NB4 (cell line): ENCODE measurements at regions not wholly inside any gene's neighbourhood (a gene's known extent, or its start where the extent isn't known, plus 50 kb on each side); places are given as distances from the start of the nearest gene placed in this dataset.

ENCODE experiments used
- DNase-seq: peaks from one replicate; pipeline ENCODE4 v3.0.0; 2010; ENCODE audit warnings: low read depth
- H3K4me3 ChIP-seq: one replicate; pipeline ENCODE4 v1.5.1; 2011; ENCODE audit warnings: mild to moderate bottlenecking, low read depth, low read length, moderate library complexity
- CTCF ChIP-seq: IDR thresholded peaks from one replicate; pipeline ENCODE4 v1.5.1; 2012; ENCODE audit warnings: low read depth, low read length
- MAX ChIP-seq: IDR thresholded peaks from 2 replicates; pipeline ENCODE4 v1.6.1; 2011; ENCODE audit warnings: low read depth, low read length
- MYC ChIP-seq: IDR thresholded peaks from 2 replicates; pipeline ENCODE4 v1.6.1; 2011; ENCODE audit warnings: low read depth, low read length
- POLR2A ChIP-seq: IDR thresholded peaks from 2 replicates; pipeline ENCODE4 v1.6.1; 2011; ENCODE audit warnings: mild to moderate bottlenecking; ENCODE audit not compliant: insufficient read length; ENCODE audit errors: extremely low read depth

DNA sequence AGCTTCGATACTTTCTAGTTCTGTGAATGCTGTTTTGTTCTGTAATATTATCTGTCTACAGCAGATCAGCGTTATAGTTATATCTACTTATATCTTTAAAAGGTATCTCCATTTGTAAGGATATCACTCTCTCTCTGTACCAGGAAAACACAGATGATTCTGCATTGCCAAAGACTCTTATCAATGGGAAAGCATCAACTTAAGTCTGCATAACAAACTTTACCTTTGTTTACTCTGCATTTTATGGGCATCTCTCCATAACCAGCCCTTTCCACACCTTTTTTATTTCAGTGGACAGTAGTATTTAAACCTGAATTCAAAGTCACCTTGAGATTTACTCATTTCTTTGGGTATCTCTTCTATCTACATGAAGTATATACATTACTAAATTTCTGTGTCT is 238.7 kb upstream of the GRM7 start:
- no peak overlapping the region for H3K4me3 ChIP-seq
- TF ChIP-seq MAX (no peak), POLR2A (no peak), CTCF (no peak), MYC (no peak)
- DNase-seq: no peak

DNA sequence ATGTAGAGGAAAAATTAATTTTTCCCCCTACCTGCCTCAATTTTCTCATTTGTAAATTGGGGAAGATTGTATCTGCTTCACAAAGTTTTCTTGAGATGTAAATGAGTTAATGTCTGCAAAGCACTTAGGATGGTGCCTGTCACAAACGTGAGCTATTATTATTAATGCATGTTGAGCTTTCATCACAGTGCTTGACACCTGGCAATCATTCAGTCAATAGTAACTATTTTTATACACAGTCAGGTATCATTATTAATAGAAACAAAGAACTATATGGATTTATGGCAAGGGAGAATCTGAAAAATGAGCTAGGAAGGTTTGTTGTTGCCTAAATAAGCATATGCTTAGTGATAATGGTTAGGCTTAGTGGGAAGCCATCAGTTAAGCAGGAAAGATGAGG is 238.2 kb upstream of the GRM7 start:
- no peak for TF ChIP-seq MAX
- H3K4me3 ChIP-seq: no peak overlapping the region
- DNase-seq: no peak

- H3K4me3 ChIP-seq: no peak overlapping the region
- no peak for DNase-seq
- no peak for TF ChIP-seq MAX
- no peak for TF ChIP-seq POLR2A
- no peak for TF ChIP-seq MYC
- TF ChIP-seq CTCF: no peak
Measured at GRCh38 chr3:6631376-6631775, 229.5 kb upstream of the GRM7 start.

GRCh38 chr3:6640907-6641306 is 220.0 kb upstream of the GRM7 start:
- no peak for TF ChIP-seq MAX
- no peak for DNase-seq
- no peak overlapping the region for H3K4me3 ChIP-seq

- DNase-seq: peak; percentile 4
- no peak for TF ChIP-seq POLR2A
- no peak for TF ChIP-seq MAX
- no peak for TF ChIP-seq MYC
- no peak for TF ChIP-seq CTCF
- no peak overlapping the region for H3K4me3 ChIP-seq
Measured at GRCh38 chr3:6644070-6644929, 216.6 kb upstream of the GRM7 start.

- no peak for DNase-seq
- H3K4me3 ChIP-seq: no peak overlapping the region
- TF ChIP-seq MYC (no peak), CTCF (no peak)
Measured at GRCh38 chr3:6654670-6655069, 206.2 kb upstream of the GRM7 start.

DNA sequence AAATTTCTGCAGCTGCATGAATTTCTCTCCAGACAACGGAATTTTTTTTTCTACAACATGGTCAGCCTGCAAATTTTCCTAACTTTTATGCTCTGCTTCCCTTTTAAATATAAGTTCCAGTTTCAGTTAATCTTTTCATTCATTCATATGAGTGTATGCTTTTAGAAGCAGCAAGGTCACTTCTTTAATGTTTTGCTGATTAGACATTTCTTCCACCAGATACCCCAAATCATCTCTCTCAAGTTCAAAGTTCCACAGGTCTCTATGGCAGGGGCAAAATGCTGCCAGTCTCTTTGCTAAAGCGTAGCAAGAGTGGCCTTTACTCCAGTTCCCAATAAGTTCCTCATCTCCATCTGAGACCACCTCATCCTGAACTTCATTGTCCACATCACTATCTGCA is 205.6 kb upstream of the GRM7 start:
- no peak for DNase-seq
- TF ChIP-seq CTCF: no peak
- no peak for TF ChIP-seq MYC
- TF ChIP-seq MAX: no peak
- no peak for TF ChIP-seq POLR2A
- H3K4me3 ChIP-seq: no peak overlapping the region
